HG03520 (cell line): ENCODE measurements at regions not wholly inside any gene's neighbourhood (a gene's known extent, or its start where the extent isn't known, plus 50 kb on each side); places are given as distances from the start of the nearest gene placed in this dataset.

Experiments
- ATAC-seq: cut with Tn5 transposase; IDR thresholded peaks from one replicate; pipeline ENCODE4 v1.9.1; 2021; ENCODE audit warnings: mild to moderate bottlenecking, moderate library complexity; ENCODE audit not compliant: unreplicated experiment

GRCh38 chr5:68771732-68772131 is 322.1 kb upstream of the SLC30A5 start:
- ATAC-seq = no peak

- no peak for ATAC-seq
Observed at GRCh38 chr5:68776381-68776780, 317.4 kb upstream of the SLC30A5 start.

GRCh38 chr5:68777135-68777534 is 316.7 kb upstream of the SLC30A5 start:
- no peak for ATAC-seq

- ATAC-seq = no peak
Observed at GRCh38 chr5:68778484-68778883, 315.3 kb upstream of the SLC30A5 start.

GRCh38 chr5:68780299-68780955 is 313.4 kb upstream of the SLC30A5 start:
- ATAC-seq = no peak

GRCh38 chr5:68793074-68793473 is 300.7 kb upstream of the SLC30A5 start:
- ATAC-seq = no peak

- no peak for ATAC-seq
Observed at GRCh38 chr5:68793993-68794392, 299.8 kb upstream of the SLC30A5 start.

- ATAC-seq = no peak
Observed at GRCh38 chr5:68795190-68795589, 298.6 kb upstream of the SLC30A5 start.

- ATAC-seq = no peak
Observed at GRCh38 chr5:68798877-68799843, 294.7 kb upstream of the SLC30A5 start.

GRCh38 chr5:68802430-68802829 is 291.4 kb upstream of the SLC30A5 start:
- no peak for ATAC-seq

GRCh38 chr5:68803881-68804319 is 289.9 kb upstream of the SLC30A5 start:
- no peak for ATAC-seq

GRCh38 chr5:68804343-68804742 is 289.5 kb upstream of the SLC30A5 start:
- ATAC-seq = no peak

GRCh38 chr5:68805444-68805843 is 288.4 kb upstream of the SLC30A5 start:
- ATAC-seq = no peak

- no peak for ATAC-seq
Observed at GRCh38 chr5:68817632-68818031, 276.2 kb upstream of the SLC30A5 start.

- ATAC-seq = no peak
Observed at GRCh38 chr5:68818057-68818695, 275.6 kb upstream of the SLC30A5 start.

GRCh38 chr5:68818870-68819269 is 274.9 kb upstream of the SLC30A5 start:
- ATAC-seq = no peak

GRCh38 chr5:68821056-68821455 is 272.8 kb upstream of the SLC30A5 start:
- ATAC-seq = no peak

- no peak for ATAC-seq
Observed at GRCh38 chr5:68822796-68823195, 271.0 kb upstream of the SLC30A5 start.

GRCh38 chr5:68823301-68823700 is 270.5 kb upstream of the SLC30A5 start:
- ATAC-seq = no peak

- ATAC-seq = no peak
Observed at GRCh38 chr5:68830377-68830898, 263.4 kb upstream of the SLC30A5 start.

- no peak for ATAC-seq
Observed at GRCh38 chr5:68834491-68834981, 259.3 kb upstream of the SLC30A5 start.
